ENCODE measurements at regions not wholly inside any gene's neighbourhood (a gene's known extent, or its start where the extent isn't known, plus 50 kb on each side); places are given as distances from the start of the nearest gene placed in this dataset.

GRCh38 chr7:142685877-142686508 is 63.3 kb upstream of the PRSS1 start:
- ChIA-PET POLR2A (ENCODE audit: unreplicated experiment) (no interaction called here), CTCF (no interaction called here)
- BruUV-seq (replicated peaks) = no TSS peak
- no peaks in the 10 kb centered on the region for H3K27me3 ChIP-seq (ENCODE audit: insufficient read depth, low read depth)
- no peak overlapping the region for H3K4me3 ChIP-seq
- no peaks in the 10 kb centered on the region for H4K20me1 ChIP-seq (ENCODE audit: insufficient read depth)
- H3K27ac ChIP-seq = no peak overlapping the region
- H3F3A ChIP-seq (ENCODE audit: insufficient read depth, low read depth) = no peaks in the 10 kb centered on the region
- H3K36me3 ChIP-seq (ENCODE audit: low read depth) = no peaks in the 10 kb centered on the region
- intact Hi-C loops (cut with micrococcal nuclease; ENCODE audit: unreplicated experiment) = no loop called here
- DNase-seq = no peak
- H3K79me2 ChIP-seq (ENCODE audit: low read depth) = no peaks in the 10 kb centered on the region
- no peak for TF ChIP-seq CTCF (conservative IDR thresholded peaks at IDR 0.05)
- no peak for TF ChIP-seq EZH2 (IDR thresholded peaks at IDR 0.05; ENCODE audit: low read depth)
- no peaks in the 10 kb centered on the region for H3K9me2 ChIP-seq (ENCODE audit: insufficient read depth)
- H3K4me2 ChIP-seq = no peak overlapping the region
- no peak overlapping the region for H2AFZ ChIP-seq
- H3K4me1 ChIP-seq (replicated peaks; ENCODE audit: insufficient read depth) = no peaks in the 10 kb centered on the region
- H3K9me3 ChIP-seq (ENCODE audit: insufficient read depth, low read depth) = no peaks in the 10 kb centered on the region

GRCh38 chr7:142681314-142682092 is 67.8 kb upstream of the PRSS1 start:
- Histone ChIP-seq H3K27me3 (ENCODE audit: insufficient read depth, low read depth) (no peaks in the 10 kb centered on the region), H3K4me3 (no peak overlapping the region), H3F3A (ENCODE audit: insufficient read depth, low read depth) (no peaks in the 10 kb centered on the region), H4K20me1 (ENCODE audit: insufficient read depth) (no peaks in the 10 kb centered on the region), H3K4me1 (replicated peaks; ENCODE audit: insufficient read depth) (no peaks in the 10 kb centered on the region), H3K36me3 (ENCODE audit: low read depth) (no peaks in the 10 kb centered on the region), H3K9me3 (ENCODE audit: insufficient read depth, low read depth) (no peaks in the 10 kb centered on the region), H2AFZ (no peak overlapping the region), H3K27ac (no peak overlapping the region), H3K4me2 (no peak overlapping the region), H3K79me2 (ENCODE audit: low read depth) (no peaks in the 10 kb centered on the region), H3K9me2 (ENCODE audit: insufficient read depth) (no peaks in the 10 kb centered on the region)
- DNase-seq = no peak
- no TSS peak for BruUV-seq (replicated peaks)
- no peak for TF ChIP-seq CTCF (conservative IDR thresholded peaks at IDR 0.05)
- TF ChIP-seq EZH2 (IDR thresholded peaks at IDR 0.05; ENCODE audit: low read depth) = no peak
- CTCF ChIA-PET = interaction anchor here (0.8 kb wide), 1 partner anchor 129 kb away, joined by 4 read pairs; no protein-coding TSS in a partner anchor
- POLR2A ChIA-PET (ENCODE audit: unreplicated experiment) = no interaction called here
- intact Hi-C loops (cut with micrococcal nuclease; ENCODE audit: unreplicated experiment) = no loop called here

GRCh38 chr7:142671506-142671905 is 77.8 kb upstream of the PRSS1 start:
- ChIA-PET CTCF (no interaction called here), POLR2A (ENCODE audit: unreplicated experiment) (no interaction called here)
- no peak overlapping the region for H3K4me3 ChIP-seq
- no peaks in the 10 kb centered on the region for H3K27me3 ChIP-seq (ENCODE audit: insufficient read depth, low read depth)
- H3K4me1 ChIP-seq (replicated peaks; ENCODE audit: insufficient read depth) = no peaks in the 10 kb centered on the region
- no peak overlapping the region for H2AFZ ChIP-seq
- H3K79me2 ChIP-seq (ENCODE audit: low read depth) = no peaks in the 10 kb centered on the region
- no peak overlapping the region for H3K27ac ChIP-seq
- no peaks in the 10 kb centered on the region for H4K20me1 ChIP-seq (ENCODE audit: insufficient read depth)
- no peak for DNase-seq
- H3K4me2 ChIP-seq = no peak overlapping the region
- no peaks in the 10 kb centered on the region for H3F3A ChIP-seq (ENCODE audit: insufficient read depth, low read depth)
- no peaks in the 10 kb centered on the region for H3K9me2 ChIP-seq (ENCODE audit: insufficient read depth)
- no peaks in the 10 kb centered on the region for H3K9me3 ChIP-seq (ENCODE audit: insufficient read depth, low read depth)
- no peaks in the 10 kb centered on the region for H3K36me3 ChIP-seq (ENCODE audit: low read depth)
- intact Hi-C loops (cut with micrococcal nuclease; ENCODE audit: unreplicated experiment) = no loop called here
- TF ChIP-seq EZH2 (IDR thresholded peaks at IDR 0.05; ENCODE audit: low read depth) (no peak), CTCF (conservative IDR thresholded peaks at IDR 0.05) (no peak)
- no TSS peak for BruUV-seq (replicated peaks)

All from PC-9 (cell line).